B cell (primary cell): ENCODE measurements at regions not wholly inside any gene's neighbourhood (a gene's known extent, or its start where the extent isn't known, plus 50 kb on each side); places are given as distances from the start of the nearest gene placed in this dataset.

Experiments used
- ATAC-seq: fragments of 200-7000 bp; cut with Tn5 transposase; one replicate; pipeline ENCODE4 v1.10.0; 2021; ENCODE audit warnings: low read depth, mild to moderate bottlenecking, moderate number of reproducible peaks, moderate library complexity
- CTCF ChIA-PET: fragments of 350-600 bp; sonication (Branson Sonifier 250); formaldehyde crosslinking; loops from one replicate; lab custom pipeline; 2021; ENCODE audit warnings: antibody characterized with exemption, inconsistent platforms; lab: Charles Lee
- POLR2A ChIA-PET: fragments of 350-600 bp; sonication (Branson Sonifier 250); formaldehyde crosslinking; loops from one replicate; lab custom pipeline; 2021; ENCODE audit warnings: antibody characterized with exemption; lab: Charles Lee
- DNase-seq: peaks from one replicate; pipeline ENCODE4 v3.0.0; 2013
- H2AFZ ChIP-seq: 2 replicates; pipeline ENCODE4 v1.6.1; 2012; ENCODE audit warnings: mild to moderate bottlenecking, low read depth, low read length; ENCODE audit not compliant: insufficient read depth, poor library complexity, severe bottlenecking
- H3K27ac ChIP-seq, 2 donors: 1 replicate in 1 of 2; 2 replicates in 1 of 2; pipeline ENCODE4 v1.5.1; 2012 to 2013; ENCODE audit warnings: low read length in 2 of 2, mild to moderate bottlenecking in 2 of 2, moderate library complexity in 1 of 2
- H3K27me3 ChIP-seq, 4 experiments: fragments of 200-600 bp in 1 of 4; sonication (generic) in 1 of 4; replicated peaks in 1 of 4; 1 replicate in 2 of 4; 2 replicates in 2 of 4; pipeline versions ENCODE4 v1.6.1 to v1.7.0; 2013 to 2016; ENCODE audit warnings: low read length in 3 of 4, mild to moderate bottlenecking in 2 of 4, mixed read lengths in 1 of 4, moderate library complexity in 1 of 4; ENCODE audit not compliant: insufficient read depth in 4 of 4, control insufficient read depth in 3 of 4; ENCODE audit errors: control extremely low read depth in 1 of 4
- H3K36me3 ChIP-seq, 2 experiments: replicated peaks in 1 of 2; 1 replicate in 1 of 2; 2 replicates in 1 of 2; pipeline versions ENCODE4 v1.6.1 to v1.7.1; 2013; ENCODE audit warnings: low read length in 1 of 2; ENCODE audit not compliant: insufficient read depth in 2 of 2, control insufficient read depth in 1 of 2; ENCODE audit errors: control extremely low read depth in 1 of 2, extremely low read depth in 1 of 2
- H3K4me1 ChIP-seq, 2 donors: fragments of 200-600 bp in 1 of 2; sonication (generic) in 1 of 2; 1 replicate in 1 of 2; 2 replicates in 1 of 2; pipeline versions ENCODE4 v1.5.1 to v1.6.1; 2013 to 2017; ENCODE audit warnings: low read length in 2 of 2; ENCODE audit not compliant: control insufficient read depth in 2 of 2, insufficient read depth in 2 of 2
- H3K4me2 ChIP-seq: replicated peaks from 2 replicates; pipeline ENCODE3; 2012; ENCODE audit warnings: mild to moderate bottlenecking, low read depth, low read length; ENCODE audit not compliant: poor library complexity, severe bottlenecking
- H3K4me3 ChIP-seq, 5 experiments: fragments of 200-600 bp in 1 of 5; sonication (generic) in 1 of 5; 1 replicate in 3 of 5; 2 replicates in 2 of 5; pipeline versions ENCODE4 v1.5.1 to v1.7.0; 2011 to 2016; ENCODE audit warnings: low read length in 4 of 5, mild to moderate bottlenecking in 4 of 5, low read depth in 2 of 5, control low read depth in 1 of 5, moderate library complexity in 1 of 5; ENCODE audit not compliant: insufficient read depth in 1 of 5; ENCODE audit errors: control extremely low read depth in 1 of 5, extremely low read depth in 1 of 5
- H3K79me2 ChIP-seq: fragments of 200-600 bp; sonication (generic); one replicate; pipeline ENCODE4 v1.6.0; 2016; ENCODE audit warnings: low read length; ENCODE audit not compliant: control insufficient read depth, insufficient read depth
- H3K9ac ChIP-seq: fragments of 200-600 bp; sonication (generic); 2 replicates; pipeline ENCODE4 v1.6.1; 2017; ENCODE audit warnings: mild to moderate bottlenecking, low read length, moderate library complexity
- H3K9me3 ChIP-seq, 3 donors: one replicate each; pipeline versions ENCODE4 v1.6.1 to v1.7.1; 2013; ENCODE audit warnings: low read length in 2 of 3; ENCODE audit not compliant: control insufficient read depth in 2 of 3, insufficient read depth in 1 of 3; ENCODE audit errors: control extremely low read depth in 1 of 3
- H4K20me1 ChIP-seq: 2 replicates; pipeline ENCODE4 v1.6.0; 2012; ENCODE audit warnings: mild to moderate bottlenecking, low read length; ENCODE audit not compliant: insufficient read depth, control insufficient read depth, poor library complexity, severe bottlenecking
- H3K27ac Mint-ChIP-seq: one replicate; pipeline ENCODE4 v1.8.0; 2021; ENCODE audit warnings: mixed read lengths
- H3K27me3 Mint-ChIP-seq: one replicate; pipeline ENCODE4 v1.8.0; 2021; ENCODE audit warnings: mixed read lengths
- H3K4me1 Mint-ChIP-seq: one replicate; pipeline ENCODE4 v1.8.0; 2021; ENCODE audit warnings: mixed read lengths
- H3K4me3 Mint-ChIP-seq: one replicate; pipeline ENCODE4 v1.8.0; 2021; ENCODE audit warnings: mixed read lengths
- H3K9me3 Mint-ChIP-seq: one replicate; pipeline ENCODE4 v1.8.0; 2022; ENCODE audit warnings: mixed read lengths; ENCODE audit not compliant: insufficient read depth
- EZH2 ChIP-seq: IDR thresholded peaks from 2 replicates; pipeline ENCODE4 v1.6.1; 2012; ENCODE audit warnings: borderline replicate concordance, low read depth, mild to moderate bottlenecking, moderate library complexity, low read length; ENCODE audit not compliant: insufficient read depth, poor library complexity, severe bottlenecking
- WGBS: methylation state at CpG from one replicate; pipeline ENCODE4 v1.1.5; 2013; ENCODE audit warnings: missing lambda C conversion rate; ENCODE audit not compliant: insufficient coverage; 5-methylcytosine and 5-hydroxymethylcytosine counted together
- intact Hi-C: fragments of 100-400 bp; cut with micrococcal nuclease; formaldehyde crosslinking; loops from one replicate; pipeline ENCODE4 v1.10.0; 2022
- TF ChIP-seq, protein P1 (sequence below): fragments of 200-600 bp; IDR thresholded peaks from one replicate; pipeline ENCODE4 v1.8.0; 2022; ENCODE audit warnings: antibody characterized with exemption, mild to moderate bottlenecking

DNA sequence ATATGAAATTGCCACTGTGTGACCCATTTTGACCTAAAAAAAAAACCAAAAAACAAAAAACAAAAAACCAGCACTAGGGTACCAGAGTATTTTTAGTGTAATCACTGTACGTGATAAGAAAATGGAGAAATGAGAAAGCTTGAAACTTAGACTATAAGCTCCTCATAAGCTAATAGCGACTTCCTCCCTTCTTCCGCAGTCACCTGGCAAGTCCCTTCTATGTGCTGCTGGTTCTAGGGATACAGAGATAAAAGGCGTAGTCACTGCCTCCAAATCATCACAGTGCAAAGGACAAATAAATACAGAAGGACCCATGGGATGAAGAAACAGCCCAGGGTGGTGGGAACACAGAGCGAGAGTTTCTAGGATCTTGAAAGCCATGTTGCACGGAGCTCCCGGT is 190.3 kb downstream of the TM9SF2 start:
- CTCF ChIA-PET = no interaction called here
- DNase-seq (no peak), ATAC-seq (no peak)
- no peaks in the 10 kb centered on the region for H4K20me1 ChIP-seq
- H3K9ac ChIP-seq = no peak overlapping the region
- H2AFZ ChIP-seq = no peak overlapping the region
- Mint-ChIP-seq H3K4me3 (no peak overlapping the region), H3K4me1 (peaks cover 10% of the 10 kb centered on the region), H3K27ac (no peak overlapping the region), H3K27me3 (no peaks in the 10 kb centered on the region), H3K9me3 (no peaks in the 10 kb centered on the region)
- no peaks in the 10 kb centered on the region for H3K27me3 ChIP-seq
- intact Hi-C loops = no loop called here
- H3K79me2 ChIP-seq = no peaks in the 10 kb centered on the region
- POLR2A ChIA-PET = no interaction called here
- H3K36me3 ChIP-seq = no peaks in the 10 kb centered on the region
- H3K9me3 ChIP-seq = no peaks in the 10 kb centered on the region
- TF ChIP-seq EZH2 = no peak
- TF ChIP-seq, protein P1, sequence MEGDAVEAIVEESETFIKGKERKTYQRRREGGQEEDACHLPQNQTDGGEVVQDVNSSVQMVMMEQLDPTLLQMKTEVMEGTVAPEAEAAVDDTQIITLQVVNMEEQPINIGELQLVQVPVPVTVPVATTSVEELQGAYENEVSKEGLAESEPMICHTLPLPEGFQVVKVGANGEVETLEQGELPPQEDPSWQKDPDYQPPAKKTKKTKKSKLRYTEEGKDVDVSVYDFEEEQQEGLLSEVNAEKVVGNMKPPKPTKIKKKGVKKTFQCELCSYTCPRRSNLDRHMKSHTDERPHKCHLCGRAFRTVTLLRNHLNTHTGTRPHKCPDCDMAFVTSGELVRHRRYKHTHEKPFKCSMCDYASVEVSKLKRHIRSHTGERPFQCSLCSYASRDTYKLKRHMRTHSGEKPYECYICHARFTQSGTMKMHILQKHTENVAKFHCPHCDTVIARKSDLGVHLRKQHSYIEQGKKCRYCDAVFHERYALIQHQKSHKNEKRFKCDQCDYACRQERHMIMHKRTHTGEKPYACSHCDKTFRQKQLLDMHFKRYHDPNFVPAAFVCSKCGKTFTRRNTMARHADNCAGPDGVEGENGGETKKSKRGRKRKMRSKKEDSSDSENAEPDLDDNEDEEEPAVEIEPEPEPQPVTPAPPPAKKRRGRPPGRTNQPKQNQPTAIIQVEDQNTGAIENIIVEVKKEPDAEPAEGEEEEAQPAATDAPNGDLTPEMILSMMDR = no peak
- H3K4me2 ChIP-seq = no peak overlapping the region
- WGBS = 90% methylated on average over 5 of the region's 7 CpGs
- no peak overlapping the region for H3K4me3 ChIP-seq
- no peak overlapping the region for H3K27ac ChIP-seq
- no peaks in the 10 kb centered on the region for H3K4me1 ChIP-seq

DNA sequence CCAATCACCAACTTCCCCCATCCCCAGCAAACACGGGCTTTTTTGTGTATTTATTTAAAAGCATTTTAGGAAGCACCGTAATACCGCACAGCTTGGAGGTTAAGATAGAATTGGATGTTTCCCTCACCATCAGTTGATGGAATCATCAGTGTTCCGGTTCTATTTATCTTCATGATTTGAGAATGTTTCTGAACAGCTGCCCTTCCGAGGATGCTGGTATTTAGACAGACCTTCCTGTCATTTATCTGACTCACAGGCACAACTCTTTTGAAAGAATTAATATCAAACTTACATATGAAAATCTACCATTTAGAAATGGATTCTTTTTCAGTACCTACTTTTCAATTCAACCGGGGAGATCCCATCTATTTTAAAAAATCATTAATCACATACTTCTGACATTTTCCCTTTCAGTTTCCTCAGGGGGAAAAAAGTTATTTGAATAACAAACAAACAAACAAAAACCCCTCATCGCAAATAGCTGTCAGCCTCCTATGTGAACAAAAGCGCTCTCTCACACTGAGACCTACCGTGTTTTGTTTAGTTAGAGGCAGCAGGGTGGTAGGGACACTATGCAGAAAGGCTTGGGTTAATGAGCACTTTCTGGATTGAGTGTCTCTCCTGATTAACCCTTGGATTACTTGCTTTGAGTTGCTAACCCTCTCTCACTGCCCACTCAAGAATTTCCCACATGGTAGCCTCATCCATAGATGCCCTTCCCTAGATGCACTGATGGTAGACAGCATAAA is 189.3 kb downstream of the TM9SF2 start:
- no peak for ATAC-seq
- Histone ChIP-seq H3K9me3 (no peaks in the 10 kb centered on the region), H3K27ac (no peak overlapping the region), H3K4me1 (no peaks in the 10 kb centered on the region), H3K9ac (no peak overlapping the region), H3K79me2 (no peaks in the 10 kb centered on the region), H4K20me1 (no peaks in the 10 kb centered on the region), H3K4me2 (no peak overlapping the region), H2AFZ (no peak overlapping the region), H3K36me3 (no peaks in the 10 kb centered on the region), H3K4me3 (no peak overlapping the region), H3K27me3 (no peaks in the 10 kb centered on the region)
- intact Hi-C loops = no loop called here
- TF ChIP-seq EZH2 = no peak
- TF ChIP-seq, protein P1 = no peak
- WGBS = 100% methylated on average over 5 of the region's 9 CpGs
- H3K27ac Mint-ChIP-seq = no peak overlapping the region
- ChIA-PET POLR2A (no interaction called here), CTCF (no interaction called here)
- DNase-seq = no peak
- no peaks in the 10 kb centered on the region for H3K27me3 Mint-ChIP-seq
- no peaks in the 10 kb centered on the region for H3K9me3 Mint-ChIP-seq
- H3K4me1 Mint-ChIP-seq = peaks cover 10% of the 10 kb centered on the region
- no peak overlapping the region for H3K4me3 Mint-ChIP-seq
